ENCODE measurements at regions not wholly inside any gene's neighbourhood (a gene's known extent, or its start where the extent isn't known, plus 50 kb on each side); places are given as distances from the start of the nearest gene placed in this dataset.

- DNase-seq, result no peak
Observed at GRCh38 chr6:14638435-14638905, 520.9 kb downstream of the CD83 start.

GRCh38 chr6:14638906-14639761 lies 521.6 kb downstream of the CD83 start:
- DNase-seq, result peak; percentile 47

DNA sequence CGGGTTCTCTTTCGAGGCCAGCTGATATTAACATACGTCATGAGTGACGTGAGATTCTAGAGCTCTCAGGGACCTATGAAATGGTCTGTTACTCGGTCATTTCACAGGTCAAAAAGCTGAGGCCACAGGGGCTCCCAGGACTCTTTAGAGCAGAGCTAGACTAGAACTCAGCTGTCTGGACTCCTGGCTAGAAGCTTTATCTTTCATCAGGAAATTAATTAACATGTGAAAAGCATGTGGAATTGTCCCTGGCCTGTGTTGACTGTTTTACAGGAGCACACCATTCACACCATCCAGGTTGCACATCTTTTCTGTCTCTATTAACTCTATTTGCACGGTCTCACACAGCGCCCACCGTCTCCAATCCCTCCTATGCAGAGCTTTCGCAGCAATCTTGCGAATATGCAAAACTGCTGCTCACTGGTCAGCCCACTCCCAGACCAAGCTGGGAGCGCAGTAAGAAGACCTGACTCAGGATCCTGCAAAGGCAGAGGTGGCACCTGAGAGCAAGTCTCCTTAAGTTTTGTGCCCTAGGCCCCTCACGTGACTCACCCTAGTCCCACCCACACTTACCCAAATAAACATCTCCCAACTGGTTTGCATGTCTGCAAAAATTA lies 522.5 kb downstream of the CD83 start:
- no peak for DNase-seq

DNA sequence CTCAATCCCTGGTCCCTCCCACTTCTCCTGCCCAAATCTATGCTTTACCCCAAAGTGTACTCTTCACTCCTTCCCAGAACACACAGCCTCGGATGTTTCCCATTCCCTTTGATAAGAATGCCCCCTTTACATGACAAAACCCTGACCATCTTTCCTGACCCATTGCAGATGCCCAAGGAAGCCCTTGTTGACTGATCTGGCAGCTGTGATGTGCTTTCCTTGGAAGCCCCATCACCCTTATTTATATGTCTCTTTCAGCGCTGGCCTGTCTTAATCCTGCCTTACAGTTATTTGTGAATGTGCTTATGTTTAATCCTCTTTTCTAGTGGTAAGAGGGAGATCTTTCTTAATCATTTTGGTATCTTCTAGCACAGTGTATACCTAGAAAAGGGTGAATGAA lies 523.1 kb downstream of the CD83 start:
- no peak for DNase-seq

- DNase-seq, result no peak
Observed at GRCh38 chr6:14641423-14642135, 524.0 kb downstream of the CD83 start.

GRCh38 chr6:14642136-14642505 lies 524.5 kb downstream of the CD83 start:
- no peak for DNase-seq

DNA sequence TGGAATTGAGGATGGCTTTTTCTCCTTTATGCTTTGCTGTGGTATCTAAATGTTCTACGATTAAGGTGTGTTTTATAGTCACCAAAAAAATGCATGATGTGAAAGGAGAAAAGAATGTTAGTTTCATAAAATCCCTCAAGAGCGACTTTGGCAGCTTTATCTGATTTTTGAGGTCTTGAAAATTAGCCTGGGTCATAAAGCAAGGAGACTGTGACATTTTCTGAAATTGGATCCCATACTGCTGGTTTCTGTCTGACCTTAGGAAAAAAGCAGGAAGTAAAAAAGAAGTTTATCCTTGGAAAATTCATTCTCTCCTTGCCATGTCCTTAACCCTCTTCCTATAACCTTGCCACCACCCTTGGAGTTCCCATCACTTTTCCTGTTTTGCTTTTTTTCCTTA lies 525.3 kb downstream of the CD83 start:
- no peak for DNase-seq

DNA sequence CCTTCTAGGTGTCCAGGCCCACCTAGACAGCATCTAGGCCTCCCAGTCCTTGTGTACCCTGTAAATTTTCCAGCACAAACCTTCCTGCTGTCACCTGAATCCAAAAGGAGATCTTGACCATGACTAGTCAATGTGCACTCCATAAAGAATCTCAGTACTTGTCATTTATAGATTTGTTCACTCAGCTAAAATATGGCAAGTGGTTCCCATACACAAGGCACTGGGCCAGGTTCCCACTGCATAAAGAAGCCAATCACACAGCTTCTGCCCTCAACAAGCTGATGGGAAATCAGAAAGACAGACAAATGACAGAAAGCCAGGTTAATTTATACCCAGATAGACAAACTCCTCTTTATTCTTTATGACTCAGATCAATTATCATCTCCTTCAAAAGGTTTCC lies 526.8 kb downstream of the CD83 start:
- no peak for DNase-seq

GRCh38 chr6:14645221-14645620 lies 527.6 kb downstream of the CD83 start:
- DNase-seq, result no peak

GRCh38 chr6:14645841-14646240 lies 528.3 kb downstream of the CD83 start:
- no peak for DNase-seq

GRCh38 chr6:14646371-14646770 lies 528.8 kb downstream of the CD83 start:
- DNase-seq, result no peak

GRCh38 chr6:14647357-14647756 lies 529.8 kb downstream of the CD83 start:
- no peak for DNase-seq

GRCh38 chr6:14652536-14652935 lies 535.0 kb downstream of the CD83 start:
- DNase-seq, result no peak

GRCh38 chr6:14655201-14656061 lies 537.9 kb downstream of the CD83 start:
- no peak for DNase-seq

DNA sequence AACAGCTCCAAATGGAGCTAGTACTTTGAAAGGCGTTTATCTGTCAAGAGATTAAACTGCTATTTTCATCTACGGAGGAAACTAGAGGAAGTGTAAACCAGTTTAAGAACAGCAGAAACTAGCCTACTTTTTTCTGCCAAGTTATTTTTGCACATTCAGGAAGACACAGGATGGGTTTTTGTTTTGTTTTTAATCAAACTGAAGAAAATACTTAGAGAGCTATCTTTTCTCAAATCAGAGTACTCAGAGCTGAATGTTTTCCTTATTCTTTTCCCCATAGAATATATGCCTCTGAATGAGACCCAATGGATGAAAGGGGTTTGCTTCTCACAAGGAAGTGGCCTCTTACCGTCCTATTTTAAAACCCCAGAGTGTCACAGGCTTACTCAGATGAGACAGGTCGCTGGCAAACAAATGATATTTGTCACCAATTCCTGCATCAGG lies 538.5 kb downstream of the CD83 start:
- DNase-seq, result no peak

DNA sequence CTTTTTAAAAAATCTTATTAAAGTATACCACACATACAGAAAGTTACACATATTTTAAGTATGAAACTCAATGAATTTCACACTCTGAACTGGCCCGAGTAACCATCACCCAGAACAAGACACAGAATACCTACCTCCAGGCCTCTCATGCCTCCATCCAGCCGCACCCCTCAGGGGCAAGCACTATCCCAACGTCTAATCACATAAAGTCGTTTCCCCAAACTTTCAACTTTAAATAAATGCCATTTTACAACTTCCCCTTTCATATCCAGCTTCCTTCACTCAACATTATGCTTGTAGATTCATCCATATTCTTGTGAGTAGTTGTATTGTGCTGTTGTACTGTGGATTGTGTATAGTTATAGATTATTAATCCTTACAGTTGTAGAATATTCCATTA lies 539.1 kb downstream of the CD83 start:
- DNase-seq, result no peak

- DNase-seq, result no peak
Observed at GRCh38 chr6:14658030-14658429, 540.5 kb downstream of the CD83 start.

- no peak for DNase-seq
Observed at GRCh38 chr6:14658886-14659561, 541.5 kb downstream of the CD83 start.

- no peak for DNase-seq
Observed at GRCh38 chr6:14659841-14660240, 542.3 kb downstream of the CD83 start.

DNA sequence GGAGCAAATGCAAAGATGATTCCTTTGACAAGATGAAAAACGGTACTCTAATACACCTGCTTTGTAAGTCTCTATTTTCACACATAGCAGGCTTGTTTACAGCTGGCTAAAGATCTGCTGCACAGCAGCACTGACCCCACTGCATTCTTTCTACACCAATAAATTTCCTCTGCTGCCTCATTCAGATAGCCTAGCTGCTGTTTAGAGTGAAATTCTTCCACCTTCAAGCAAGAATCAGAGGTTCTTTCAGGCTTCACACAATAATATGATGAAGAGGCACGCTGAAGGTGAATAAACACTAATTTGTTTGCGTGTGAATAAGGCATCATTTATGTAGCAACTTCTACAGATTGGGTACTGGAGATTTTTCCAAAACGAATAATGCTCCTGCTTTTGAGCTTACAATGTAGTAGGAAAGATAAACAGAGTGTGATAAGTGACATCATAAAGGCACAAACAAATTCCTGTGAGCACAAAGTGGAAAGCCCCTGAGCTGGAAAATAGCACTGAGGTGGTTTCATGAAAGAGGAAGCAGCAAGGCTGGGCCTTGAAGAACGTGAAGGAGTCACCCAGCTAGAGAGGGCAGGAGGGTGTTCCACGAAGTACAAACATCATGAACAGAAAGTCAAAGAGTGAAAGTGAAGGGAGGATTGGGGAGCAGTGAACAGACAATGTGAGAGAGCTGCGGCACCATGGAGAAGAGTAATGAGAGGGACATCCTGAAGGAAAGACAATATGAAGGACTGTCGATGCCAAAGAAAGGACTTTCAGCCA lies 543.4 kb downstream of the CD83 start:
- DNase-seq, result no peak

GRCh38 chr6:14661691-14662090 lies 544.1 kb downstream of the CD83 start:
- DNase-seq, result no peak
